Osteoblast (primary cell): ENCODE measurements at regions not wholly inside any gene's neighbourhood (a gene's known extent, or its start where the extent isn't known, plus 50 kb on each side); places are given as distances from the start of the nearest gene placed in this dataset.

Experiments
- DNase-seq: peaks from one replicate; pipeline ENCODE4 v3.0.0; 2011; ENCODE audit warnings: low spot score, mixed read lengths; ENCODE audit not compliant: insufficient read length; ENCODE audit errors: missing footprints
- H2AFZ ChIP-seq: 2 replicates; pipeline ENCODE4 v1.6.0; 2011; ENCODE audit warnings: mild to moderate bottlenecking, low read length
- H3K27ac ChIP-seq: 2 replicates; pipeline ENCODE4 v1.5.1; 2011; ENCODE audit warnings: mild to moderate bottlenecking, low read depth, low read length, moderate library complexity
- H3K27me3 ChIP-seq: 2 replicates; pipeline ENCODE4 v1.6.0; 2012; ENCODE audit warnings: mild to moderate bottlenecking, control low read depth, inconsistent platforms, low read length, moderate library complexity; ENCODE audit not compliant: insufficient read depth
- H3K36me3 ChIP-seq: 2 replicates; pipeline ENCODE4 v1.5.1; 2011; ENCODE audit warnings: mild to moderate bottlenecking, low read length, control low read depth, moderate library complexity; ENCODE audit not compliant: insufficient read depth
- H3K4me1 ChIP-seq: 2 replicates; pipeline ENCODE4 v1.5.1; 2011; ENCODE audit warnings: mild to moderate bottlenecking, low read length, control low read depth, moderate library complexity; ENCODE audit not compliant: insufficient read depth
- H3K4me2 ChIP-seq: 2 replicates; pipeline ENCODE4 v1.6.0; 2011; ENCODE audit warnings: mild to moderate bottlenecking, low read length; ENCODE audit not compliant: insufficient read depth
- H3K4me3 ChIP-seq: fragments of 200-600 bp; sonication (generic); 3 replicates; pipeline ENCODE4 v1.5.1; 2012; ENCODE audit warnings: mild to moderate bottlenecking, low read length, inconsistent platforms; ENCODE audit not compliant: insufficient read depth
- H3K79me2 ChIP-seq: 2 replicates; pipeline ENCODE4 v1.6.0; 2012; ENCODE audit warnings: mild to moderate bottlenecking, low read length, control low read depth, inconsistent platforms; ENCODE audit not compliant: insufficient read depth
- H3K9me3 ChIP-seq: 2 replicates; pipeline ENCODE4 v1.5.1; 2011; ENCODE audit warnings: low read depth, low read length, control low read depth
- H4K20me1 ChIP-seq: 2 replicates; pipeline ENCODE4 v1.6.0; 2012; ENCODE audit warnings: mild to moderate bottlenecking, low read length, control low read depth; ENCODE audit not compliant: insufficient read depth
- TF ChIP-seq, protein P1 (sequence below): IDR thresholded peaks from 2 replicates; pipeline ENCODE4 v1.5.1; 2011; ENCODE audit warnings: mild to moderate bottlenecking, low read depth, low read length, moderate library complexity; ENCODE audit errors: extremely low read depth

DNA sequence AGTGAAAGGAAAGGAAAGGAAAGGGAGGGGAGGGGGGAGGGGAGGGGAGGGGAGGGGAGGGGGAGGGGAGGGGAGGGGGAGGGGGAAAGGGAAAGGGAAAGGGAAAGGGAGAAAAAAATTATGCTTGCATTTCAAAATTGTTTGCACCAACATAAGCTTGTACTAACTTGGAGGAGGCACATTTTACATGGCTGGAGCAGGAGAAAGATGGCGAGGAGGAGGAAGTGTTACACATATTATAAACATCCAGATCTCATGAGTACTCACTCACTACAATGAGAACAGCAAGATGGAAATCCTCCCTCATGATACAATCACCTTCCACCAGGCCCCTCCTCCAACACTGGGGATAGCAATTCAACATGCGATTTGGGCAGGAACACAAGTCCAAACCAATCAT is 660.2 kb upstream of the CDH2 start:
- Histone ChIP-seq H4K20me1 (no peaks in the 10 kb centered on the region), H3K27me3 (no peaks in the 10 kb centered on the region), H2AFZ (no peak overlapping the region)

DNA sequence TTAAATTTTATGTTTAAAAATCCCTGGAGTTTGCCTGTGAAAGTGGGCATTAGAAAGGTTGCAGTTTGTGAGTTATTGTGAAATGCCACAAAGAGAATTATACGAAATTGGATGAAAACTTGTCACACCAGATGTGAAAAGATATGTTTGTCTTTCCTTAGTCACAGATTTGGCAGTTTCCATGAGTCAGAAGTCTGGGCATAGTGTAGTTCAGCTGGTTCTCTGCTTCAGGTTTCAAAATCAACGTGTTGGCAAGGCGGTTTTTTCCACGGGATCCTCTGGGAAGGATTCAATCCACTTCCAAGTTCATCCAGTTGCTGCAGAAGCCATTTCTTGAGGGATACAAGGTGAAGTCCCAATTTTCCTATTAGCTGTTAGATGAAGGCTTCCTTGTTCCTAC is 658.0 kb upstream of the CDH2 start:
- peak overlapping the region; percentile 62 for H2AFZ ChIP-seq
- no peaks in the 10 kb centered on the region for H4K20me1 ChIP-seq
- H3K27me3 ChIP-seq: no peaks in the 10 kb centered on the region
- peak overlapping the region; percentile 50 for H3K27ac ChIP-seq
- H3K4me2 ChIP-seq: peak overlapping the region; percentile 29
- no peak overlapping the region for H3K4me3 ChIP-seq
- no peaks in the 10 kb centered on the region for H3K9me3 ChIP-seq
- peaks cover 11% of the 10 kb centered on the region for H3K4me1 ChIP-seq
- DNase-seq: peak; percentile 80
- H3K36me3 ChIP-seq: no peaks in the 10 kb centered on the region
- H3K79me2 ChIP-seq: no peaks in the 10 kb centered on the region
- TF ChIP-seq, protein P1, sequence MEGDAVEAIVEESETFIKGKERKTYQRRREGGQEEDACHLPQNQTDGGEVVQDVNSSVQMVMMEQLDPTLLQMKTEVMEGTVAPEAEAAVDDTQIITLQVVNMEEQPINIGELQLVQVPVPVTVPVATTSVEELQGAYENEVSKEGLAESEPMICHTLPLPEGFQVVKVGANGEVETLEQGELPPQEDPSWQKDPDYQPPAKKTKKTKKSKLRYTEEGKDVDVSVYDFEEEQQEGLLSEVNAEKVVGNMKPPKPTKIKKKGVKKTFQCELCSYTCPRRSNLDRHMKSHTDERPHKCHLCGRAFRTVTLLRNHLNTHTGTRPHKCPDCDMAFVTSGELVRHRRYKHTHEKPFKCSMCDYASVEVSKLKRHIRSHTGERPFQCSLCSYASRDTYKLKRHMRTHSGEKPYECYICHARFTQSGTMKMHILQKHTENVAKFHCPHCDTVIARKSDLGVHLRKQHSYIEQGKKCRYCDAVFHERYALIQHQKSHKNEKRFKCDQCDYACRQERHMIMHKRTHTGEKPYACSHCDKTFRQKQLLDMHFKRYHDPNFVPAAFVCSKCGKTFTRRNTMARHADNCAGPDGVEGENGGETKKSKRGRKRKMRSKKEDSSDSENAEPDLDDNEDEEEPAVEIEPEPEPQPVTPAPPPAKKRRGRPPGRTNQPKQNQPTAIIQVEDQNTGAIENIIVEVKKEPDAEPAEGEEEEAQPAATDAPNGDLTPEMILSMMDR: no peak

More for the DNA sequence above, 660.2 kb upstream of the CDH2 start:
- Histone ChIP-seq H3K4me3 (no peak overlapping the region), H3K4me2 (no peak overlapping the region), H3K9me3 (no peaks in the 10 kb centered on the region), H3K27ac (no peak overlapping the region), H3K36me3 (no peaks in the 10 kb centered on the region), H3K4me1 (peaks cover 11% of the 10 kb centered on the region), H3K79me2 (no peaks in the 10 kb centered on the region)
- DNase-seq: no peak
- TF ChIP-seq, protein P1: no peak

DNA sequence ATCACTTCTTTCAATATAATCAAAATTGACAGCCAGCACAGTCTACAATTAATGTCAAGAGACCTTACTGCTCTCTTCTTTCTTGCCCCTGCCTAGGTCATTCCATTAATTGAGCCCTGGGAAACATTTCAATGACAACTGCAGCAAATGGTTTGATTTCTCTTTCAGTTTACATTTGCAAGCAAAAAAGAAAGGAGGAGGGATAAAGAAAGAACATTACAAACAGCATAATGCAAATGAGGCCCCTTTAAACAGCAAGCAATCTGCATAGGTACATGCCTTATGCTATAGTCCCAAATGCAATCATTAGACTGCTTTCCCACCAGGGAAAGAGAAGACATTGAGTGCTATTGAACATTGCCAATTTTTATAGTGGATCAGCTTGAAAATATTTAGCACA is 655.0 kb upstream of the CDH2 start:
- Histone ChIP-seq H3K27me3 (no peaks in the 10 kb centered on the region), H3K9me3 (no peaks in the 10 kb centered on the region), H3K27ac (no peak overlapping the region), H3K79me2 (no peaks in the 10 kb centered on the region), H2AFZ (no peak overlapping the region), H4K20me1 (no peaks in the 10 kb centered on the region), H3K4me2 (no peak overlapping the region), H3K36me3 (no peaks in the 10 kb centered on the region), H3K4me3 (no peak overlapping the region), H3K4me1 (peaks cover 11% of the 10 kb centered on the region)
- DNase-seq: no peak
- TF ChIP-seq, protein P1: no peak

DNA sequence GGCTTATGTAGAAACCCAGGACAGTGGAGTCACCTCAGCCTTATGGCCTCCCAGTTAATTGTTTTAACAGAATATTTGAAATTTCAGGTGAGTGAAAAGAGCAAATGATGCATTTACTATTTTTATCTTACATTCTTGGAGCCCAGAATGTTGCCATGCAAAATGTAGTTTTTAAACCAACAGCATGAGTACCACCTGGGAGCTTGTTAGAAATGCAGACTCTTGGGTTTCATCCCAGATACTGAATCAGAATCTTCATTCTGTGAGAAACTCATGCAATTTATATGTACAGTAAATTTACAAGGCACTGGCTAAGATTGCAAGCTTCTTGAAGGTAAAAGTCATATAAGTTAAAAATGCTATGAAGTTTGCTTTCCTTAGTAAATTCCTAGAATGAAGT is 654.5 kb upstream of the CDH2 start:
- no peak overlapping the region for H3K27ac ChIP-seq
- no peak overlapping the region for H3K4me2 ChIP-seq
- TF ChIP-seq, protein P1: no peak
- H3K4me3 ChIP-seq: no peak overlapping the region
- no peaks in the 10 kb centered on the region for H3K36me3 ChIP-seq
- no peaks in the 10 kb centered on the region for H3K79me2 ChIP-seq
- H3K4me1 ChIP-seq: peaks cover 11% of the 10 kb centered on the region
- no peaks in the 10 kb centered on the region for H4K20me1 ChIP-seq
- DNase-seq: no peak
- H3K27me3 ChIP-seq: no peaks in the 10 kb centered on the region
- no peaks in the 10 kb centered on the region for H3K9me3 ChIP-seq
- no peak overlapping the region for H2AFZ ChIP-seq
